ENCODE measurements at regions not wholly inside any gene's neighbourhood (a gene's known extent, or its start where the extent isn't known, plus 50 kb on each side); places are given as distances from the start of the nearest gene placed in this dataset.

GRCh38 chr16:22683730-22684573, 130.0 kb upstream of the HS3ST2 start:
- no peaks in the 10 kb centered on the region for H3K36me3 ChIP-seq
- TF ChIP-seq POLR2A (IDR thresholded peaks at IDR 0.05), result no peak
- no peak for TF ChIP-seq CTCF (IDR thresholded peaks at IDR 0.05)
- intact Hi-C loops (cut with DNase I), result no loop called here
- 51% methylated on average over 4 of the region's 4 CpGs for WGBS (ENCODE audit: insufficient coverage, low coverage, low lambda C conversion rate, missing lambda C conversion rate)
- no peaks in the 10 kb centered on the region for H3K27me3 ChIP-seq
- DNase-seq (peak in 1 of 3 donors; percentile 36), ATAC-seq (peak in 1 of 4 donors; percentile 5)
- H3K27ac ChIP-seq, result no peak overlapping the region
- no peak overlapping the region for H3K4me3 ChIP-seq
- H3K4me1 ChIP-seq, result no peaks in the 10 kb centered on the region
- H3K9me3 ChIP-seq, result peaks cover 0 to 9% (median 0%) of the 10 kb centered on the region in 4 donors

GRCh38 chr16:22684574-22685458, 129.1 kb upstream of the HS3ST2 start:
- H3K27me3 ChIP-seq, result no peaks in the 10 kb centered on the region
- no peak overlapping the region for H3K27ac ChIP-seq
- H3K4me1 ChIP-seq, result no peaks in the 10 kb centered on the region
- 67% methylated on average over 3 of the region's 3 CpGs for WGBS (ENCODE audit: insufficient coverage, low coverage, low lambda C conversion rate, missing lambda C conversion rate)
- ATAC-seq (no peak), DNase-seq (no peak)
- peaks cover 0 to 9% (median 0%) of the 10 kb centered on the region in 4 donors for H3K9me3 ChIP-seq
- no peaks in the 10 kb centered on the region for H3K36me3 ChIP-seq
- TF ChIP-seq CTCF (IDR thresholded peaks at IDR 0.05), result no peak
- no peak for TF ChIP-seq POLR2A (IDR thresholded peaks at IDR 0.05)
- no peak overlapping the region for H3K4me3 ChIP-seq
- intact Hi-C loops (cut with DNase I), result no loop called here

GRCh38 chr16:22685459-22685830, 128.5 kb upstream of the HS3ST2 start:
- Histone ChIP-seq H3K4me1 (no peaks in the 10 kb centered on the region), H3K27me3 (no peaks in the 10 kb centered on the region), H3K9me3 (peaks cover 0 to 9% (median 0%) of the 10 kb centered on the region in 4 donors), H3K4me3 (no peak overlapping the region), H3K36me3 (no peaks in the 10 kb centered on the region), H3K27ac (no peak overlapping the region)
- TF ChIP-seq CTCF (IDR thresholded peaks at IDR 0.05), result no peak
- TF ChIP-seq POLR2A (IDR thresholded peaks at IDR 0.05), result no peak
- peak; percentile 26 to 66 (median 49) for ATAC-seq
- intact Hi-C loops (cut with DNase I), result no loop called here
- DNase-seq, result peak in 1 of 3 donors; percentile 66
- 39% methylated on average over 3 of the region's 3 CpGs for WGBS (ENCODE audit: insufficient coverage, low coverage, low lambda C conversion rate, missing lambda C conversion rate)

- peaks cover 0 to 9% (median 0%) of the 10 kb centered on the region in 4 donors for H3K9me3 ChIP-seq
- H3K4me3 ChIP-seq, result no peak overlapping the region
- intact Hi-C loops (cut with DNase I), result no loop called here
- 44% methylated on average over 2 of the region's 2 CpGs for WGBS (ENCODE audit: insufficient coverage, low coverage, low lambda C conversion rate, missing lambda C conversion rate)
- ATAC-seq (no peak), DNase-seq (no peak)
- no peak overlapping the region for H3K27ac ChIP-seq
- H3K4me1 ChIP-seq, result no peaks in the 10 kb centered on the region
- no peaks in the 10 kb centered on the region for H3K27me3 ChIP-seq
- TF ChIP-seq POLR2A (IDR thresholded peaks at IDR 0.05), result no peak
- no peak for TF ChIP-seq CTCF (IDR thresholded peaks at IDR 0.05)
- no peaks in the 10 kb centered on the region for H3K36me3 ChIP-seq
These were observed 126.9 kb upstream of the HS3ST2 start for GRCh38 chr16:22687031-22687530.

Measured in right lobe of liver (tissue), 6 donors.